Fibroblast of villous mesenchyme (primary cell): ENCODE measurements at regions not wholly inside any gene's neighbourhood (a gene's known extent, or its start where the extent isn't known, plus 50 kb on each side); places are given as distances from the start of the nearest gene placed in this dataset.

ENCODE experiments used
- DNase-seq: peaks from one replicate; pipeline ENCODE4 v3.0.0-alpha.2; 2010; ENCODE audit warnings: low read depth
- H3K4me3 ChIP-seq: 2 replicates; pipeline ENCODE4 v1.5.1; 2011; ENCODE audit warnings: low read depth, mild to moderate bottlenecking, low read length
- TF ChIP-seq, protein P1 (sequence below): IDR thresholded peaks from 2 replicates; pipeline ENCODE4 v1.5.1; 2012; ENCODE audit warnings: low read depth, mild to moderate bottlenecking, low read length; ENCODE audit not compliant: insufficient read depth

DNA sequence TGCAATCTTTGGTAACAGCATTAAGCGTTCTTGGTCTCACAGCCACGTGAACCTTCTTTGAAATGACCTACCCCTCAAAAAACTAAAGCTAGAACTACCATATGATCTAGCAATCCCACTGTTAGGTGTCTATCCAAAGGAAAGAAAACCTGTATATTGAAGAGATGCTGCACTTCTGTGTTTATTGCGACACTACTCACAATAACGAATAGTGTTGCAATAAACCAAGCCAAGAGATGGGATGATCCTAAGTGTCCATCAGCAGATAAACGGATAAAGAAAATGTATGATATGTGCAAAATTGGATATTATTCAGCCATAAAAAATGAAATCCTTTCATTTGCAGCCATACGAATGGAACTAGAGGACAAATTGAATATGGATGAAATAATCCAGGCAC is 637.9 kb downstream of the EFNB2 start:
- TF ChIP-seq, protein P1, sequence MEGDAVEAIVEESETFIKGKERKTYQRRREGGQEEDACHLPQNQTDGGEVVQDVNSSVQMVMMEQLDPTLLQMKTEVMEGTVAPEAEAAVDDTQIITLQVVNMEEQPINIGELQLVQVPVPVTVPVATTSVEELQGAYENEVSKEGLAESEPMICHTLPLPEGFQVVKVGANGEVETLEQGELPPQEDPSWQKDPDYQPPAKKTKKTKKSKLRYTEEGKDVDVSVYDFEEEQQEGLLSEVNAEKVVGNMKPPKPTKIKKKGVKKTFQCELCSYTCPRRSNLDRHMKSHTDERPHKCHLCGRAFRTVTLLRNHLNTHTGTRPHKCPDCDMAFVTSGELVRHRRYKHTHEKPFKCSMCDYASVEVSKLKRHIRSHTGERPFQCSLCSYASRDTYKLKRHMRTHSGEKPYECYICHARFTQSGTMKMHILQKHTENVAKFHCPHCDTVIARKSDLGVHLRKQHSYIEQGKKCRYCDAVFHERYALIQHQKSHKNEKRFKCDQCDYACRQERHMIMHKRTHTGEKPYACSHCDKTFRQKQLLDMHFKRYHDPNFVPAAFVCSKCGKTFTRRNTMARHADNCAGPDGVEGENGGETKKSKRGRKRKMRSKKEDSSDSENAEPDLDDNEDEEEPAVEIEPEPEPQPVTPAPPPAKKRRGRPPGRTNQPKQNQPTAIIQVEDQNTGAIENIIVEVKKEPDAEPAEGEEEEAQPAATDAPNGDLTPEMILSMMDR, result no peak
- DNase-seq, result no peak
- H3K4me3 ChIP-seq, result no peak overlapping the region

DNA sequence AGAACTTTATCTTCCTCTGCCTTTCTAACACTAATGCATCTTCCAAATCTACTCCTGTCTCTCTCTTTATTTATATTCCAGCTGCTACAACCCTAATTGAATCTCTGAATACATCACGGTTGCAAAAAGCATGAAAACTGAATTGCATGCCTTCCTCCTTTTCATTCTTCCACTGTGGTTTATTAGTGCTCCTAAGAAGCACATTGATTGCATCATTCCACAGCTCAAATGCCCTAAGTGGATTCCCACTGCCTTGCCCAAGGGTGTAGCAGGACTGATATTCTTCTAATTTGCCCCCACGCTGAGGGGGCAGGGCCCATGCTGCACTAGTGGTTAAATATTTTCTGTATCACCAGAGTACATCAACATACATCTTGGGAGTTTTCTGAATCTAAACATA is 640.8 kb downstream of the EFNB2 start:
- TF ChIP-seq, protein P1, result no peak

DNA sequence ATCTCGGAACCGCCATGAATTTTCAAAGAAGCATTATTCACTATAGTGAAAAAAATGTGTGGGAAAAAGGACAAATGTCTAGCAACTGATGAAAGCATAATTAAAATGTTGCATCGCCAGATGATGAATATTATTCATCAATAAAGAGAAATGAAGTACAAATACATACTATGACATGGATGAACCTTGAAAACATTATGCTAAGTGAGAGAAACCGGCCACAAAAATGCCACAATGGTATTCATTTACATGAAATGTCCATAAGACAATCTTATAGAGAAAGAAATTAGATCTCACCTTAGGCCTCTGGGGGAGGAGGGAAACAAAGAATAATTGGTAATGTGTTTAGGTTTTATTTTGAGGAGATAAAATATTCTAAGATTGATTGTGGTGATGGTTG is 645.0 kb downstream of the EFNB2 start:
- no peak overlapping the region for H3K4me3 ChIP-seq
- TF ChIP-seq, protein P1, result no peak
- DNase-seq, result no peak

More for the DNA sequence above, 640.8 kb downstream of the EFNB2 start:
- H3K4me3 ChIP-seq, result no peak overlapping the region
- no peak for DNase-seq

DNA sequence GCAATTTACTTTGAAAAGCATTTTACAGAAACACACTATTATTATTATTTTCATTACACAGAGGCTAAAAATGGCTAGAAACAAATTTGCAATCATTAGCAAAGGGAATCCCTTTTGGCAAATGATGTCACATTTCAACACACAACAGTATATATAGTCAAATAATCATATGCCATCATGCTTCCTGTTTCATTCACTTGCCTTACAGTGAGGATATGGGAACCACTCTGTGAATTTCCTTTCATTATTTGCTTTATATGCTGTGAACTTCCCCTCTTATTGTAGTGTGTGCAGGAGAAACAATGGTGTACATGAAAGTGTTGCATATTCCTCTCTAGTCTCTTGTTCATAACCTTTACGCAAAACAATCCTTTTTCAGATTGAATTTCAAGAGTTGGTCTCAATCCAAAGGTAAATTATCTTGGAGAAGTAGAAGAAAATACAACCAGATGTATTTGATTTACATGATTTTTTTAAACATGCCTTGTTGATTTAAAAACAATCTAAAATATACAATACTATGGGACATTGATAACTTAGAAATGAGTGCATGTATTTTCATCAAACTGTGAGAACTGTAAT is 657.3 kb downstream of the EFNB2 start:
- no peak for DNase-seq
- TF ChIP-seq, protein P1, result no peak
- no peak overlapping the region for H3K4me3 ChIP-seq

DNA sequence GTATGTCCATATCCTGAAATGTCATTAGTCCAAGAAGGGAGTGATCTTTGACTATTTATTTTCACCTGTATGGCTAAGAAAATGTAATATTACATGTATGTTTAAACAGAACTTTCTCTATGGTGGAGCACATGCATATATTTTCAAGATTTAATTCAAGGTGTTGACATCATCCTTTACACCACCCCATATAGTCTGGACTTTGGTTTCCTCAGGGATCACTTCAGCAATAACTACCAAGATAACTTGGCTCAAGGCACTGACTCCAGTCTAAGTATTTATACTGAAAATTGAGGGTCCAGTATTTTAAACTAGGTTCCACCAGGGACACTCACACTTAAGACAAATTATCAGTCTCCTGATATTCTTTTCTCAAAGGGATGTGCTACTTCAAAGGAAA is 660.6 kb downstream of the EFNB2 start:
- no peak for DNase-seq
- H3K4me3 ChIP-seq, result no peak overlapping the region
- TF ChIP-seq, protein P1, result no peak

DNA sequence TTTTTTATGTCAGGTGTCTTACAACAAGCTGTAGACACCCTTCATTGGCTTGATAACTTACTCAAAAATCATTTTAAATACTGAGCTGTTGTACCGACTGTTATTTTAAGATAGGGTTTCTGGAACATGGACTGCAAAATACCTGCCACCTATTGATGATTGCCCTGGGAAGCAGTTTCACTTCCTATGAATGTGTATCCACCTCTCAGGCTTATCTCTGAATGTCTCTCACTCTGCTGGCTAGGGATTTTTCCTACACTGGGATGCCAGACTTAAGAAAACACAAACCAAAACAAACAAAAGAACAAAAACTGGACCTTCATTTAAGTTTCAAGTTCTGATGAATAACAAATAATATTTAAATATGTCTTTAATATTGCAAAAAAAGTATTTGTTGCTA is 663.7 kb downstream of the EFNB2 start:
- no peak overlapping the region for H3K4me3 ChIP-seq
- no peak for DNase-seq
- TF ChIP-seq, protein P1, result no peak

DNA sequence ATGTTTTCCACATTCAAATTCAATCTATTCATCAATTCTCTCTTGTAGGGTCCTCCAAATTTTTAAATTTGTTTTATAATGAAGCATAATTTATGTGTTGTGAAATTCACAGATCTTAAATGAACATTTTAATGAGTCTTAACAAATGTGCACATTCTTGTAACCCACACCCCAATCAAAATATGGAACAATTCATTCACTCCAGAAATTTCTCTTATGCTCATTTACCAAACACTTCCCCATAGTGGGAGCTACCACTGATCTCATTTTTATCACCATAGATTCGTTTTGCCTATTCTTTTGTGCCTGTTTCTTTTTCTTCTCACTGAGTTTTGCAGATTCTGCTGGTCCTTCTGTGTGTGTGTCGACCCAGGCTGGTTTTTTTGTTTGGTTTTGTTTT is 664.1 kb downstream of the EFNB2 start:
- TF ChIP-seq, protein P1, result no peak
- DNase-seq, result no peak
- H3K4me3 ChIP-seq, result no peak overlapping the region
